A549 (cell line): ENCODE measurements at regions not wholly inside any gene's neighbourhood (a gene's known extent, or its start where the extent isn't known, plus 50 kb on each side); places are given as distances from the start of the nearest gene placed in this dataset.

Experiments
- CEBPB ChIP-seq, 2 experiments: fragments of >200 bp in 1 of 2; sonication (Bioruptor Twin) in 1 of 2; formaldehyde crosslinking in 1 of 2; IDR thresholded peaks; 2 replicates each; pipeline ENCODE4 v1.6.1; 2012 to 2016
- CHD4 ChIP-seq: fragments of 200-600 bp; sonication (generic); IDR thresholded peaks from 2 replicates; pipeline ENCODE4 v1.6.1; 2016; ENCODE audit warnings: antibody characterized with exemption, mild to moderate bottlenecking, borderline replicate concordance
- MYC ChIP-seq: IDR thresholded peaks from 2 replicates; pipeline ENCODE4 v1.6.1; 2012; ENCODE audit warnings: mild to moderate bottlenecking, inconsistent platforms, low read length, improper control_type of control experiment, borderline replicate concordance
- POLR2A ChIP-seq: IDR thresholded peaks from 2 replicates; pipeline ENCODE4 v1.6.1; 2012; ENCODE audit warnings: mild to moderate bottlenecking, low read length
- TF ChIP-seq, protein P1 (sequence below): fragments of >200 bp; sonication (Bioruptor Twin); formaldehyde crosslinking; IDR thresholded peaks from 3 replicates; pipeline ENCODE4 v1.5.1; 2016
- TF ChIP-seq, protein P2 (sequence below): fragments of 450-650 bp; IDR thresholded peaks from 2 replicates; pipeline ENCODE4 v1.6.1; 2014; ENCODE audit warnings: antibody characterized with exemption

DNA sequence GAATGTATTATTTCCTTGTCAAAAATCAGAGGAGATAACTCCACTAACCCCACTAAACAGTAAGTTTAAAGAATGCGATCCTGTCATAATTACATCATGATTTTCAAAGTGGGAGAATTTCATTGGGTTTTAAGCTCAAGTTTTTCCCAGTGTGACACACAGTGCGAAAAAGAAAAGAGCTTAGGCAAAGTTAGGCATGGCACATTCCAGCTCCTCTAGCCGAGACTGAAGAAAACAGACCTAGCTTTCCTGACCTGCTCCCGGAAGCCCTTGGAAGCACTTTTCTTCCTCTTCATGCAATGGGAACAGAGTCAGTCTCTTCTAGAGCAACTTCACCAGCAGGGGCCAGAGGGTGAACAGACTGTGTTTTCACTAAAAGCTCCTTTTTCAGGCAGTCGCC is 76.6 kb upstream of the AKIP1 start:
- TF ChIP-seq CHD4 (no peak), POLR2A (no peak), CEBPB (IDR thresholded peaks at IDR 0.05) (no peak), MYC (no peak)
- TF ChIP-seq, protein P1, sequence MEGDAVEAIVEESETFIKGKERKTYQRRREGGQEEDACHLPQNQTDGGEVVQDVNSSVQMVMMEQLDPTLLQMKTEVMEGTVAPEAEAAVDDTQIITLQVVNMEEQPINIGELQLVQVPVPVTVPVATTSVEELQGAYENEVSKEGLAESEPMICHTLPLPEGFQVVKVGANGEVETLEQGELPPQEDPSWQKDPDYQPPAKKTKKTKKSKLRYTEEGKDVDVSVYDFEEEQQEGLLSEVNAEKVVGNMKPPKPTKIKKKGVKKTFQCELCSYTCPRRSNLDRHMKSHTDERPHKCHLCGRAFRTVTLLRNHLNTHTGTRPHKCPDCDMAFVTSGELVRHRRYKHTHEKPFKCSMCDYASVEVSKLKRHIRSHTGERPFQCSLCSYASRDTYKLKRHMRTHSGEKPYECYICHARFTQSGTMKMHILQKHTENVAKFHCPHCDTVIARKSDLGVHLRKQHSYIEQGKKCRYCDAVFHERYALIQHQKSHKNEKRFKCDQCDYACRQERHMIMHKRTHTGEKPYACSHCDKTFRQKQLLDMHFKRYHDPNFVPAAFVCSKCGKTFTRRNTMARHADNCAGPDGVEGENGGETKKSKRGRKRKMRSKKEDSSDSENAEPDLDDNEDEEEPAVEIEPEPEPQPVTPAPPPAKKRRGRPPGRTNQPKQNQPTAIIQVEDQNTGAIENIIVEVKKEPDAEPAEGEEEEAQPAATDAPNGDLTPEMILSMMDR = no peak
- TF ChIP-seq, protein P2, sequence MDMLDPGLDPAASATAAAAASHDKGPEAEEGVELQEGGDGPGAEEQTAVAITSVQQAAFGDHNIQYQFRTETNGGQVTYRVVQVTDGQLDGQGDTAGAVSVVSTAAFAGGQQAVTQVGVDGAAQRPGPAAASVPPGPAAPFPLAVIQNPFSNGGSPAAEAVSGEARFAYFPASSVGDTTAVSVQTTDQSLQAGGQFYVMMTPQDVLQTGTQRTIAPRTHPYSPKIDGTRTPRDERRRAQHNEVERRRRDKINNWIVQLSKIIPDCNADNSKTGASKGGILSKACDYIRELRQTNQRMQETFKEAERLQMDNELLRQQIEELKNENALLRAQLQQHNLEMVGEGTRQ = no peak
